Retinal pigment epithelial cell (primary cell): ENCODE measurements at regions not wholly inside any gene's neighbourhood (a gene's known extent, or its start where the extent isn't known, plus 50 kb on each side); places are given as distances from the start of the nearest gene placed in this dataset.
"Not testable (repeated sequence)": the region's sequence is repeated elsewhere in the genome, so short reads cannot be mapped to it uniquely, and the experiment has no call there.

Source experiments
- DNase-seq: peaks from one replicate; pipeline ENCODE4 v3.0.0-alpha.2; 2010; ENCODE audit warnings: low read depth
- H3K4me3 ChIP-seq: 2 replicates; pipeline ENCODE4 v1.5.1; 2011; ENCODE audit warnings: mild to moderate bottlenecking, low read length, control low read depth, moderate library complexity
- CTCF ChIP-seq: conservative IDR thresholded peaks from 2 replicates; pipeline ENCODE4 v1.5.1; 2011; ENCODE audit warnings: low read depth, low read length, control low read depth, inconsistent platforms

GRCh38 chr2:113337809-113338208 lies 59.1 kb upstream of the PAX8 start:
- no peak overlapping the region for H3K4me3 ChIP-seq
- TF ChIP-seq CTCF = no peak
- no peak for DNase-seq

- DNase-seq, H3K4me3 ChIP-seq: not testable (repeated sequence)
These were observed 57.3 kb upstream of the PAX8 start for GRCh38 chr2:113336040-113336439.

GRCh38 chr2:113334147-113334546 lies 55.4 kb upstream of the PAX8 start:
- no peak for DNase-seq
- H3K4me3 ChIP-seq = no peak overlapping the region

GRCh38 chr2:113333735-113334134 lies 55.0 kb upstream of the PAX8 start:
- not testable (repeated sequence) for H3K4me3 ChIP-seq, DNase-seq

More at GRCh38 chr2:113334147-113334546, 55.4 kb upstream of the PAX8 start:
- TF ChIP-seq CTCF = no peak

- H3K4me3 ChIP-seq, DNase-seq: not testable (repeated sequence)
These were observed 51.5 kb upstream of the PAX8 start for GRCh38 chr2:113330060-113330767.

GRCh38 chr2:113328973-113329372 lies 50.3 kb upstream of the PAX8 start:
- not testable (repeated sequence) for DNase-seq, H3K4me3 ChIP-seq

- H3K4me3 ChIP-seq, DNase-seq: not testable (repeated sequence)
These were observed 49.9 kb upstream of the PAX8 start for GRCh38 chr2:113328572-113328971.
